ENCODE measurements at regions not wholly inside any gene's neighbourhood (a gene's known extent, or its start where the extent isn't known, plus 50 kb on each side); places are given as distances from the start of the nearest gene placed in this dataset.

DNA sequence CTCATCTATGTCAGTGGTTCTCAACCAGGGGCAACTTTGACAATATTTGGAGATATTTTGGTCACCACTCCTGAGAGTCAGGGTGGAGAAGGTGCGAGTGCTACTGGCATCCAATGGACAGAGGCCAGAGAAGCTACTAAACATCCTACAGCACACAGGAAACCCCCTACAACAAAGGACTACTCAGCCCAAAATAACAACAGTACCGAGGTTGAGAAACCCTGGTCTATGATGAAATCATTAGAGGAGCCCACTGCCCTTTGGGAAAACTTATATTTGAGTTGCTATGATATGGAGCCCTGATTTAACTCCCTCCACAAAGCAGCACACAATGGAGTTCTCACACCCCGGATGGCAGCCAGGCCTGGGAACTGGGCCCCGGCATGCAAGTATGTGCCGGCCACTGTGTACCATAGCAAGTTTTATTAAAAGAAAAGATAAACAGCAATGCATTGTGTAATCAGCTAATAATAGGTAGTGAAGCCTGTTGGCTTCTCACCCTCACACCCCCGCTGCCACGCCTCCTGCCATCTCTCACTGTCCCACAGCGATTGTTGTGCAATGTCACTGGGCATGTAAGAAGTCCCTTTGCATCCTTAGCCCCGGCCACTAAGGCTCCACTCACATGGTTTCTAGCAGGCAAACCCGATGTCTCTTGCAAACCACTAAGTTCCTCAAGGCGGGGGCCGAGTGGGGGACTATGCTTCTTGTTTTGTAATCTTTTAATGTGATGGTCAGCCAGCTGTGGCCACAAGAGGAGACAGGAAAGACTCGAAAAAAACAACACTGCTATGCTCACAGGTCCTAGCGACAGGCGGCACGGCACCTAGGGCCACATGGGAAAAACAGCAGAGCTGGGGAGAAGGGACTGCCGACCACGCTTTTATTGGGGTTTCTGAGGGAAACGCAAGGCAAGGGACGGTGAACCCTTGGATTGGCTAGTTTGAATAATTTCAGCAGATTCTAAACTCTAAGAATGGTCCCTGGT, 110.0 kb downstream of the AQP9 start:
- in situ Hi-C loops (cut with HindIII; ENCODE audit: low sequenced_read_pairs) = no loop called here
- no peak for TF ChIP-seq CTCF (IDR thresholded peaks at IDR 0.05; ENCODE audit: low read depth, low read length, missing control alignments)
- no peak for DNase-seq (ENCODE audit: low read depth)
- H3K4me3 ChIP-seq (ENCODE audit: low read depth, low read length) = no peak overlapping the region

GRCh38 chr15:58249646-58250312, 111.6 kb downstream of the AQP9 start:
- no peak for DNase-seq (ENCODE audit: low read depth)
- no peak overlapping the region for H3K4me3 ChIP-seq (ENCODE audit: low read depth, low read length)
- in situ Hi-C loops (cut with HindIII; ENCODE audit: low sequenced_read_pairs) = loop anchor here (25.0 kb wide), 2 partner anchors 338 to 638 kb away; no protein-coding TSS in a partner anchor
- TF ChIP-seq CTCF (IDR thresholded peaks at IDR 0.05; ENCODE audit: low read depth, low read length, missing control alignments) = no peak

GRCh38 chr15:58252586-58253323, 114.6 kb downstream of the AQP9 start:
- TF ChIP-seq CTCF (IDR thresholded peaks at IDR 0.05; ENCODE audit: low read depth, low read length, missing control alignments) = no peak
- H3K4me3 ChIP-seq (ENCODE audit: low read depth, low read length) = no peak overlapping the region
- in situ Hi-C loops (cut with HindIII; ENCODE audit: low sequenced_read_pairs) = loop anchor here (25.0 kb wide), 2 partner anchors 335 to 635 kb away; no protein-coding TSS in a partner anchor
- DNase-seq (ENCODE audit: low read depth) = no peak

- no peak for DNase-seq (ENCODE audit: low read depth)
- in situ Hi-C loops (cut with HindIII; ENCODE audit: low sequenced_read_pairs) = loop anchor here (25.0 kb wide), 2 partner anchors 329 to 629 kb away; no protein-coding TSS in a partner anchor
- no peak for TF ChIP-seq CTCF (IDR thresholded peaks at IDR 0.05; ENCODE audit: low read depth, low read length, missing control alignments)
- no peak overlapping the region for H3K4me3 ChIP-seq (ENCODE audit: low read depth, low read length)
These were observed 119.7 kb downstream of the AQP9 start for GRCh38 chr15:58257776-58258325.

DNA sequence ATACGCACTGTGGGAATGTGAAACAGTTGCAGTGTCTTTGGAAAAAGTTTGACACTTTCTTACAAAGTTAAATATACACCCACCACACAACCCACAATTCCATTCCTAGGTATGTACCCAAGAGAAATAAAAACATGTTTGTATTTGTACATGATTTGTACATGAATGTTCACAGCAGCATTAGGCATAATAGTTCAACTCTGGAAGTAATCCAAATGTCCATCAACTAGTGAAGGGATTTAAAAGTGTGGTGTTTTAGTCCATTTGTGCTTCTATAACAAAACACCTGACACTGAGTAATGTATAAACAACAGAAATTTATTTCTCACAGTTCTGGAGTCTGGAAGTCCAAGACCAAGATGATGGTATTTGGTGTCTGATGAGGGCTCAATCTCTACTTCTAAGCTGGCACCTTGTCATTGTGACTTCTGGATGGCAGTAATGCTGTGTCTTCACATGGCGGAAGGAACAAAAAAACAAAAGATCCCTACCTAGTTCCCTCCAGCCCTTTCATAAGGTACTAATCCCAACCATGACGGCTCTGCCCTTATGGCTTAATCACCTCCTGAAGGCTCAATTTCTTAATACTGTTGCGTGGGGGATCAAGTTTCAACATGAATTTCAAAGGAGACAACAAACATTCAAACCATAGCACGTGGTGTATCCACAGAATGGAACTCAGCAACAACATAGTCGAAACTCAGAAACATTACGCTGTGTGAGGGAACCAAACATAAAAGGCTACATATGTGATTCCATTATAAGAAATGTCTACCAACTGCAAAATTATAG, 120.5 kb downstream of the AQP9 start:
- TF ChIP-seq CTCF (IDR thresholded peaks at IDR 0.05; ENCODE audit: low read depth, low read length, missing control alignments) = no peak
- in situ Hi-C loops (cut with HindIII; ENCODE audit: low sequenced_read_pairs) = loop anchor here (25.0 kb wide), 2 partner anchors 329 to 629 kb away; no protein-coding TSS in a partner anchor
- DNase-seq (ENCODE audit: low read depth) = no peak
- no peak overlapping the region for H3K4me3 ChIP-seq (ENCODE audit: low read depth, low read length)
